Mucosa of rectum (tissue), 2 donors: ENCODE measurements at regions not wholly inside any gene's neighbourhood (a gene's known extent, or its start where the extent isn't known, plus 50 kb on each side); places are given as distances from the start of the nearest gene placed in this dataset.

Experiments used
- H3K27ac ChIP-seq, 2 donors: one replicate each; pipeline ENCODE4 v1.7.0; 2013; ENCODE audit warnings: inconsistent platforms in 2 of 2, low read depth in 2 of 2, low read length in 2 of 2
- H3K27me3 ChIP-seq, 2 donors: one replicate each; pipeline ENCODE4 v1.7.0; 2013; ENCODE audit warnings: low read length in 2 of 2; ENCODE audit not compliant: control insufficient read depth in 2 of 2, insufficient read depth in 2 of 2
- H3K36me3 ChIP-seq, 2 donors: one replicate each; pipeline ENCODE4 v1.7.0; 2013; ENCODE audit warnings: low read length in 2 of 2; ENCODE audit not compliant: control insufficient read depth in 2 of 2, insufficient read depth in 2 of 2
- H3K4me1 ChIP-seq, 2 donors: one replicate each; pipeline ENCODE4 v1.7.0; 2013; ENCODE audit warnings: low read length in 2 of 2, mild to moderate bottlenecking in 1 of 2; ENCODE audit not compliant: control insufficient read depth in 2 of 2, insufficient read depth in 2 of 2
- H3K4me3 ChIP-seq, 2 donors: one replicate each; pipeline ENCODE4 v1.7.0; 2013; ENCODE audit warnings: low read length in 2 of 2
- H3K9ac ChIP-seq, 2 donors: one replicate each; pipeline ENCODE4 v1.7.0; 2013; ENCODE audit warnings: low read length in 2 of 2, low read depth in 1 of 2, mild to moderate bottlenecking in 1 of 2
- H3K9me3 ChIP-seq, 2 donors: one replicate each; pipeline ENCODE4 v1.7.0; 2013; ENCODE audit warnings: low read length in 2 of 2; ENCODE audit not compliant: control insufficient read depth in 2 of 2
- donor health status: healthy.
- donor health status: Normal muscosa, but diverticular disease.

DNA sequence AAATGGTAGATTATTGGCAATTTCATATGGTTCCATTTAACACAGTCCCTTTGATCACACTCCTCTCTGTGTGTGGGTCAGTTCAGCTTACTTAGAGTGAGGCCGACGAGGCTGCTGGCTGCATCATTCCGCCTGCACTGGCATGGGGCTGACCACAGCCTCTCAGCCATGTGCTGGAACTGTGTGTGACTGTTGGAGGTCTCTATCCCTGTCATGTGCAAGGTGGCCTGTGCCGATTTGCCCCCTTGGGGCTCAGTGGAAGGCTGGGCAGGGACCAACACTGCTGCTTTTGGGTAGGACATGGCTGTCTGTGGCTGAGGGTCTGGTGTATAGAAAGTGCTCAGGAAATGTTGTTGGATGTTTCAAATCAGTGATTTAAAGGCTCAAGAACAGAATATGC, 454.0 kb upstream of the HS6ST1 start:
- Histone ChIP-seq H3K27me3 (no peaks in the 10 kb centered on the region), H3K9me3 (no peaks in the 10 kb centered on the region), H3K9ac (no peak overlapping the region), H3K4me1 (no peaks in the 10 kb centered on the region), H3K4me3 (no peak overlapping the region), H3K36me3 (no peaks in the 10 kb centered on the region), H3K27ac (no peak overlapping the region)

DNA sequence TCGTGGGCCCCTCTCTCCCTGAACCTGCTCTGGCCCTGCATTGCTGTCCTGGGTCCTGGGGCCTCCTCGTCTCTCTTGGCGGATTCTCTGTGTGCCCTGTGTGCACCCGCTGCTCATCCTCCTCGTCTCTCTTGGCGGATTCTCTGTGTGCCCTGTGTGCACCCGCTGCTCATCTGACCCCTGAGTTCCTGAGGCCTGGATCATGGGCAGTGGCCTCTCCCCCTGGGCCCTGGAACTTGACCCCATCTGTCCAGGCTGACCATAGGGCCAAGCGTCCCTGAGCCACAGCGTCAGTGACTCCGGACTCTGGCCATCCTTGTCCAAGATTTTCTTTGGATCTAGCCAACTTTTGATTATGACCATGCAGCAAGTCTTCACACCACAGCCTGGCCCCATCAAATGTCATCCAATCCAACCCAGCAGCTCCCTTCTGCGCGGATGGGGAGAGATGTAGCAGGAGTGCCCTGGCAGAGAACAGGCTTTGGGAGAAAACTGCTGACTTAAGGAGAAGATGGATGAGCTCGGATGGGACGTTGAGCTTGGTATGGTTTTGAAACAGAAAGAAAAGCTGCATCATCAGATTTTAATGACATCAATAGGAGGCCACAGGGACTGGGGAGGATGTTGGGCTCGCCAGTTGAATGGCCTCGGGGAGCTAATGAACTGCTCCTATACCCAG, 455.1 kb upstream of the HS6ST1 start:
- Histone ChIP-seq H3K36me3 (no peaks in the 10 kb centered on the region), H3K9me3 (no peaks in the 10 kb centered on the region), H3K4me1 (no peaks in the 10 kb centered on the region), H3K4me3 (no peak overlapping the region), H3K27ac (no peak overlapping the region), H3K27me3 (no peaks in the 10 kb centered on the region), H3K9ac (no peak overlapping the region)

DNA sequence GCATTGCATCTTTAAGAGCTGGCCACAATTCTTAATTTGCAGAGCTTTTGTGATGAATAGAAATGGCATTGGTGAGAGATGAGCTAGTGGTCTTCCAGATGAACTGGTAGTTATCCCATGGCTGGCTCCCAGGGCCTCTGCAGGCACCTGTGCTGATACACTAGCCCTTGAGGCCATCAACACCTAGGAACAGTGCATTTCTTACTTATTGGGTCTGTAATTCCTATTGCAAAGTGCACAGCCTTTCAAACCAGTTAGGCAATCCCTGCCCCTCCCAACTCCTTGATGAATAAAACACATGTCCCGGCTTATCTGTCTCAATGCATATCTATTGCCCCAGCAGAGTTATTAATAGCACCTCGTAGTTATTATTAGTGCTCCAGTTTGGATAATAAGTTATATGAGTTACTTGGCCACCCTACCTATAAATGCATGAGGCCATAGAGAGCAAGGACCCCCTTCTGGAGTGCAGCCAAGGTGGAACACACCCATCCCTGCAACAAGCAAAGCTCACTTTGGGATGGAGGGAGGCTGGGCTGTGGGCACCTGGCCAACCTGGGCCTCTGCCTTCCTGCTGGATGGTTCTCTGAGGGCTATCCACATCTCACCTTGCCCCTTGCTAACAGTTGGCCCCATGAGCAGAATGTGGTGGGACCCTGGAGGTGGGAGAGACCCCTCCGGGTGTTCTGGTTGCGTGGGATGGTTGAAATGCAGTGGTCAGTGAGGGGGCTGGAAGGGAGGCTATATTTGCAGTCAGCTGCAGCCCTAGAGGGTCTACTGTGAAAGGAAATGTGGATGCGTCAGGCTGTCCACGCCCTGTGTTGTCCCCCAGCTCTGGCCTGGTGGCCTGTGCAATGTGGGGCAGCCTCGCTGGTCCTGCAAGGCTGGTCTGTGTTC, 455.9 kb upstream of the HS6ST1 start:
- no peak overlapping the region for H3K27ac ChIP-seq
- H3K9me3 ChIP-seq: no peaks in the 10 kb centered on the region
- H3K36me3 ChIP-seq: no peaks in the 10 kb centered on the region
- no peaks in the 10 kb centered on the region for H3K27me3 ChIP-seq
- H3K9ac ChIP-seq: no peak overlapping the region
- no peak overlapping the region for H3K4me3 ChIP-seq
- no peaks in the 10 kb centered on the region for H3K4me1 ChIP-seq

- Histone ChIP-seq H3K27me3 (no peaks in the 10 kb centered on the region), H3K27ac (no peak overlapping the region), H3K9me3 (no peaks in the 10 kb centered on the region), H3K9ac (no peak overlapping the region), H3K4me3 (no peak overlapping the region), H3K36me3 (no peaks in the 10 kb centered on the region), H3K4me1 (no peaks in the 10 kb centered on the region)
These were observed 456.7 kb upstream of the HS6ST1 start for GRCh38 chr2:128775217-128775913.

GRCh38 chr2:128775914-128776285, 457.2 kb upstream of the HS6ST1 start:
- Histone ChIP-seq H3K36me3 (no peaks in the 10 kb centered on the region), H3K9ac (no peak overlapping the region), H3K4me1 (no peaks in the 10 kb centered on the region), H3K27me3 (no peaks in the 10 kb centered on the region), H3K9me3 (no peaks in the 10 kb centered on the region), H3K27ac (no peak overlapping the region), H3K4me3 (no peak overlapping the region)

DNA sequence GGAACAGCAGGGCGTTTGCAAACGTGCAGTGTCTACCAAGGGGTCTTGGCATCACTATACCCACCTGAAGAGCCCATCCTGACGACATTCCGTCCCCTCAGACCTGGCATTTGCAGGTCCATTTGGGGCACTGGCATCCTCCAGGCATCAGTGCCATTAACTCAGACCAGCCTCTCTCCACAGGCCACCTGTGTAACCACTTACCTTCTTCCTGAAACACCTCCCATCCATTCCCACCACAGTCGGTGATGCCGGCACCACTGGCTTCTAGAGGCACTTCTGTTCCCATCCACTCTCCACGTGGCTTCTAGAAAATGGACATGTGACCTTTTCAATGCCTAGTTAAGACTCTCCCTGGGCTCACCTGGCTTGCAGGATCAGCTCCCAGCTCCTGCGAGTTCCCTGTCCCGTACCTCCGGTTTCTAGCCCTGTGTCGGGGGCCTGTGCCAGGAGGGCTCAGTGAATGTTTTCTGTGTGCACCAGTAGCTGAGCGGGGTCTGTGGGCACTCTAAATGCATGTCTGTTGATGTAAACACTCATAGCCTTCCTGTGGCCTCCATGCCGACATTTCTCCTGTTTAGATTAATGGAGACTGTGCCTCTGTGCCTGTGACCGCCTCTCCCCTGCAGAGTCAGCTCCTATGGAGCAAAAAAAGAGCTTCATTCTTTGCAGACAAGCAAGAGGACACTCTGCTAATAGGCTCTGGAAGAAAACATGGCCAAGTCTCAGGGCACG, 458.0 kb upstream of the HS6ST1 start:
- Histone ChIP-seq H3K4me1 (no peaks in the 10 kb centered on the region), H3K9me3 (no peaks in the 10 kb centered on the region), H3K36me3 (no peaks in the 10 kb centered on the region), H3K27me3 (no peaks in the 10 kb centered on the region), H3K4me3 (no peak overlapping the region), H3K9ac (no peak overlapping the region), H3K27ac (no peak overlapping the region)

DNA sequence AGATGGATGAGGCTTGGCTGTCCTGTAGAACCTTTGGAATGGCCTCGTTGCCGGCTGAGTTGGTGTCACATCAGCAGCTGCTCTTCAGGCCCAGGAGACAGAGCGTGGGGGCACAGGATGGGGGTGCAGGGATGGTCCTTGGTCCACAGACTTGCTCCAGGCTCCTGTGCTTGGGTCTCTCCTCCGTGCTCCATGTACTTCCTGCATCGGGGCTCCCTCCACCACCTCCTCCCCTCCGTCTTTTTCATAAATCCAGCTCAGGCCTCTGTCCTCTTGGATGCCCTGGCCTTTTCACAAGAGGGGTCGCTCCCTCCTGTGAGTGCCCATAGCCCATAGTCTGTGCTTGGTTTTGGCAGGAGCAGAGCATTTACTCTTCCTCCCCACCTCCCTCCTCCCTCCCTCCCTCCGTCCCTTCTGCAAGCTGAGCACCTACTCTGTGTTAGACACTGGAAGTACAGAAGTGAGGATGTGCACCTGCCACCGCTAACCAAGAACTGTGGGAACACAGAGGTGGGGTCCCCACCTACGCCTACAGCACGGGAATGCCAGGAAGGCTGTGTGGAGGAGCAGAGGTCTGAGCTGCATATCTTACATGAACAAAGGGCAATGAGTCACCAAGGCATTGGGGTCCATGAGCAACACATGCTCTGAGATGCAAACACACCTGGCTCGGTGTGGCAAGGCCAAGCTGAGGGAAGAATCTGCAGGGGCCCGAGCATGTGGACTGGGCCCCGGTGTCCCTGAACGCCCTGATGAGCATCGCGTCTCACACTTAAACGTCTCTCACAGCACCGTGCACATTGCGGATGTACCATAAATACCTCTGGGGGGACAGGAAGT, 458.7 kb upstream of the HS6ST1 start:
- H3K9me3 ChIP-seq: no peaks in the 10 kb centered on the region
- no peak overlapping the region for H3K27ac ChIP-seq
- no peak overlapping the region for H3K9ac ChIP-seq
- H3K27me3 ChIP-seq: no peaks in the 10 kb centered on the region
- no peak overlapping the region for H3K4me3 ChIP-seq
- no peaks in the 10 kb centered on the region for H3K36me3 ChIP-seq
- no peaks in the 10 kb centered on the region for H3K4me1 ChIP-seq

DNA sequence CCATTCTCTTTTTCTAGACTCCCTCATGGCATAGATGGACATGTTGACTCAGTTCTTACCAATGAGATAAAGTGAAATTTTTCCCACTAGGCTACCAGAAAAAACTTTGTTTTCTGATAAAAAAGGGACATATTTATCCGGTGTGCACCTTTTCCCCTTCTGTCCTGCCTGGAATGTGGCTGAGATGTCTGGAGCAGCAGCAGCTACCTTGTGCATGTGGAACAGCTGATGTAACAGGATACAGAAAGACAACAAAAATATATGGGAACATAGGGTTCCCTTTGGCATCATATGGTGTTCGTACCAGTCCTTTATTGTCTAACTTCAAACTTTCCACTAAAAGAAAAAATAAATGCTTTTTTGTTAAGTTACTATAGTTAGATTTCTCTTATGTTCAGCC, 460.2 kb upstream of the HS6ST1 start:
- Histone ChIP-seq H3K4me3 (no peak overlapping the region), H3K27me3 (no peaks in the 10 kb centered on the region), H3K9me3 (no peaks in the 10 kb centered on the region), H3K9ac (no peak overlapping the region), H3K4me1 (no peaks in the 10 kb centered on the region), H3K27ac (no peak overlapping the region), H3K36me3 (no peaks in the 10 kb centered on the region)

- Histone ChIP-seq H3K4me1 (no peaks in the 10 kb centered on the region), H3K27me3 (no peaks in the 10 kb centered on the region), H3K4me3 (no peak overlapping the region), H3K9ac (no peak overlapping the region), H3K9me3 (no peaks in the 10 kb centered on the region), H3K36me3 (no peaks in the 10 kb centered on the region), H3K27ac (no peak overlapping the region)
These were observed 460.8 kb upstream of the HS6ST1 start for GRCh38 chr2:128779301-128780095.
